ENCODE measurements at regions not wholly inside any gene's neighbourhood (a gene's known extent, or its start where the extent isn't known, plus 50 kb on each side); places are given as distances from the start of the nearest gene placed in this dataset.

DNA sequence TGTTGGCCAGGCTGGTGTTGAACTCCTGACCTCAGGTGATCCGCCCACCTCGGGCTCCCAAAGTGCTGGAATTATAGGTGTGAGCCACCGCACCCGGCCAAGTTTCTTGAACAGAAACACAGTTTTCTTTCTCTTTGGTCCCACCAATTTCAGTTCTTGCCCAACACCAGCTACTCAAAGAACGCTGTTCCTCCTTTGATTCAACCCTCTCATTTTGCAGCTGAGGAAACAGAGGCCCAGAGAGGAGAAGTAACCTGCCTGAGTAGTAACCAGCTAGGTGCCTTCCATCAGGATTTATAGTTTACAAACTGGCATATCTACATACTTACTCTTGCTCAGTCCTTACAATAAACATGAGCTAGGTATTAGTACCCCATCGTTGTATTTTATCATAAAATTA lies 119.9 kb downstream of the SYF2 start:
- H2AFZ ChIP-seq (ENCODE audit: insufficient read depth, low read depth, low read length, poor library complexity, severe bottlenecking), result no peak overlapping the region
- peak in 2 of 3 donors; percentile 47 to 52 for DNase-seq
- no peak overlapping the region for H3K4me3 ChIP-seq (replicated peaks in 1 of 3; ENCODE audit: low read depth in 2 of 3, low read length in 3 of 3)
- H3K4me2 ChIP-seq (replicated peaks; ENCODE audit: extremely low read depth, low read length, poor library complexity, severe bottlenecking), result peak overlapping the region; percentile 1
- 63% methylated on average over 6 of the region's 6 CpGs for WGBS (ENCODE audit: insufficient coverage)
- H3K79me2 ChIP-seq (ENCODE audit: insufficient read depth, low read length), result no peaks in the 10 kb centered on the region
- TF ChIP-seq, protein P1, sequence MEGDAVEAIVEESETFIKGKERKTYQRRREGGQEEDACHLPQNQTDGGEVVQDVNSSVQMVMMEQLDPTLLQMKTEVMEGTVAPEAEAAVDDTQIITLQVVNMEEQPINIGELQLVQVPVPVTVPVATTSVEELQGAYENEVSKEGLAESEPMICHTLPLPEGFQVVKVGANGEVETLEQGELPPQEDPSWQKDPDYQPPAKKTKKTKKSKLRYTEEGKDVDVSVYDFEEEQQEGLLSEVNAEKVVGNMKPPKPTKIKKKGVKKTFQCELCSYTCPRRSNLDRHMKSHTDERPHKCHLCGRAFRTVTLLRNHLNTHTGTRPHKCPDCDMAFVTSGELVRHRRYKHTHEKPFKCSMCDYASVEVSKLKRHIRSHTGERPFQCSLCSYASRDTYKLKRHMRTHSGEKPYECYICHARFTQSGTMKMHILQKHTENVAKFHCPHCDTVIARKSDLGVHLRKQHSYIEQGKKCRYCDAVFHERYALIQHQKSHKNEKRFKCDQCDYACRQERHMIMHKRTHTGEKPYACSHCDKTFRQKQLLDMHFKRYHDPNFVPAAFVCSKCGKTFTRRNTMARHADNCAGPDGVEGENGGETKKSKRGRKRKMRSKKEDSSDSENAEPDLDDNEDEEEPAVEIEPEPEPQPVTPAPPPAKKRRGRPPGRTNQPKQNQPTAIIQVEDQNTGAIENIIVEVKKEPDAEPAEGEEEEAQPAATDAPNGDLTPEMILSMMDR (IDR thresholded peaks at IDR 0.05), result no peak
- Mint-ChIP-seq H3K4me1 (peaks cover 43% of the 10 kb centered on the region), H3K4me3 (no peak overlapping the region), H3K36me3 (peaks cover 4 to 7% of the 10 kb centered on the region in 2 donors), H3K27ac (peak overlapping the region; percentile 38 to 88 (median 84)), H3K27me3 (ENCODE audit: low read depth in 3 of 3) (peaks cover 0 to 3% (median 0%) of the 10 kb centered on the region in 3 donors), H3K9me3 (peaks cover 6 to 19% (median 13%) of the 10 kb centered on the region in 7 donors)
- H3K9ac ChIP-seq (ENCODE audit: insufficient read depth, low read length, poor library complexity, severe bottlenecking), result no peak overlapping the region
- H4K20me1 ChIP-seq (ENCODE audit: insufficient read depth, low read length), result no peaks in the 10 kb centered on the region
- H3K4me1 ChIP-seq (ENCODE audit: control insufficient read depth in 1 of 2, insufficient read depth in 2 of 2, low read length in 2 of 2), result peaks cover 44 to 46% of the 10 kb centered on the region in 2 donors
- H3K36me3 ChIP-seq (replicated peaks in 1 of 2; ENCODE audit: control insufficient read depth in 1 of 2, insufficient read depth in 2 of 2, low read length in 2 of 2), result no peaks in the 10 kb centered on the region
- intact Hi-C loops (cut with micrococcal nuclease), result no loop called here
- H3K9me3 ChIP-seq (replicated peaks in 1 of 2; ENCODE audit: control insufficient read depth in 1 of 2, insufficient read depth in 1 of 2, low read length in 2 of 2), result peaks cover 0 to 14% of the 10 kb centered on the region in 2 donors
- H3K27ac ChIP-seq (ENCODE audit: low read depth in 1 of 2, low read length in 2 of 2), result peak overlapping the region; percentile 47 to 62
- H3K27me3 ChIP-seq (ENCODE audit: control insufficient read depth in 2 of 2, insufficient read depth in 2 of 2, low read length in 2 of 2), result no peaks in the 10 kb centered on the region

DNA sequence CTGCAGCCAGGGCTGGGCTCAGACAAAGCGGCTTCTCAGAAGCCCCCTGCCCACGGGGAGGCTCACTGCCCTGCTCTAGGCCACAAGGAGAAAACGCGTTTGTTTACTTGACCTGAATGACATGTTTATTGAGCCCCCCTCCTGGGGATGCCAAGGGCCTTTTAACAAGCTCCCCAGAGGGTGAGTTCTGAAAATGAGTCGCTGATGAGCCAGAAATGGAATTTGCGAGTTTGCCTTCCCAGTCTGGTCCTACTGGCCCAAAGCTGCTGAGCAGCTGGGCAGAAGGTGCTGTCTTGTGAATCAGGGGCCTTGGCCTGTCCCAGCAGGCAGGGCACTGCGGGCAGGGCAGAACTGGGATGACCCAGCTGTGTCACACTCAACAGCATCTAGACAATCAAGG lies 120.6 kb downstream of the SYF2 start:
- Histone ChIP-seq H3K27me3 (ENCODE audit: control insufficient read depth in 2 of 2, insufficient read depth in 2 of 2, low read length in 2 of 2) (no peaks in the 10 kb centered on the region), H2AFZ (ENCODE audit: insufficient read depth, low read depth, low read length, poor library complexity, severe bottlenecking) (no peak overlapping the region), H3K79me2 (ENCODE audit: insufficient read depth, low read length) (no peaks in the 10 kb centered on the region), H3K27ac (ENCODE audit: low read depth in 1 of 2, low read length in 2 of 2) (peak overlapping the region in 1 of 2 donors; percentile 62), H3K9me3 (replicated peaks in 1 of 2; ENCODE audit: control insufficient read depth in 1 of 2, insufficient read depth in 1 of 2, low read length in 2 of 2) (peaks cover 0 to 10% of the 10 kb centered on the region in 2 donors), H3K36me3 (replicated peaks in 1 of 2; ENCODE audit: control insufficient read depth in 1 of 2, insufficient read depth in 2 of 2, low read length in 2 of 2) (no peaks in the 10 kb centered on the region), H3K4me3 (replicated peaks in 1 of 3; ENCODE audit: low read depth in 2 of 3, low read length in 3 of 3) (no peak overlapping the region), H3K4me1 (ENCODE audit: control insufficient read depth in 1 of 2, insufficient read depth in 2 of 2, low read length in 2 of 2) (peaks cover 44 to 46% of the 10 kb centered on the region in 2 donors), H3K9ac (ENCODE audit: insufficient read depth, low read length, poor library complexity, severe bottlenecking) (no peak overlapping the region), H4K20me1 (ENCODE audit: insufficient read depth, low read length) (no peaks in the 10 kb centered on the region), H3K4me2 (replicated peaks; ENCODE audit: extremely low read depth, low read length, poor library complexity, severe bottlenecking) (no peak overlapping the region)
- Mint-ChIP-seq H3K4me1 (peaks cover 43% of the 10 kb centered on the region), H3K9me3 (peaks cover 6 to 17% (median 13%) of the 10 kb centered on the region in 7 donors), H3K4me3 (no peak overlapping the region), H3K36me3 (peaks cover 4 to 7% of the 10 kb centered on the region in 2 donors), H3K27ac (peak overlapping the region in 4 of 7 donors; percentile 30 to 87 (median 82)), H3K27me3 (ENCODE audit: low read depth in 3 of 3) (peaks cover 0 to 6% (median under 1%) of the 10 kb centered on the region in 3 donors)
- TF ChIP-seq, protein P1 (IDR thresholded peaks at IDR 0.05), result no peak
- DNase-seq, result no peak
- intact Hi-C loops (cut with micrococcal nuclease), result no loop called here
- WGBS (ENCODE audit: insufficient coverage), result 98% methylated on average over 7 of the region's 7 CpGs
